Dendritic cell treated with granulocyte-macrophage colony-stimulating factor and Interleukin-4, amounts not matched to agents 40 ng/mL and 50 ng/mL, for 4 days (primary cell): ENCODE measurements at regions not wholly inside any gene's neighbourhood (a gene's known extent, or its start where the extent isn't known, plus 50 kb on each side); places are given as distances from the start of the nearest gene placed in this dataset.
"Not testable (repeated sequence)": the region's sequence is repeated elsewhere in the genome, so short reads cannot be mapped to it uniquely, and the experiment has no call there.

ENCODE experiments used
- H3K27ac Mint-ChIP-seq: one replicate; pipeline ENCODE4 v1.8.0; 2022; ENCODE audit warnings: mild to moderate bottlenecking, mixed read lengths
- H3K27me3 Mint-ChIP-seq: one replicate; pipeline ENCODE4 v1.8.0; 2022; ENCODE audit warnings: mild to moderate bottlenecking, mixed read lengths
- H3K36me3 Mint-ChIP-seq: one replicate; pipeline ENCODE4 v1.8.0; 2022; ENCODE audit warnings: low read depth, mixed read lengths
- H3K4me1 Mint-ChIP-seq: one replicate; pipeline ENCODE4 v1.8.0; 2022; ENCODE audit warnings: low read depth, mixed read lengths
- H3K4me3 Mint-ChIP-seq: one replicate; pipeline ENCODE4 v1.8.0; 2022; ENCODE audit warnings: mild to moderate bottlenecking, moderate library complexity, mixed read lengths
- H3K9me3 Mint-ChIP-seq: one replicate; pipeline ENCODE4 v1.8.0; 2022; ENCODE audit warnings: mixed read lengths
- intact Hi-C: fragments of 100-400 bp; cut with micrococcal nuclease; formaldehyde crosslinking; loops from one replicate; pipeline ENCODE4 v1.15.0; 2022

- intact Hi-C loops = no loop called here
- no peaks in the 10 kb centered on the region for H3K4me1 Mint-ChIP-seq
- no peaks in the 10 kb centered on the region for H3K27me3 Mint-ChIP-seq
- H3K36me3 Mint-ChIP-seq = no peaks in the 10 kb centered on the region
- no peak overlapping the region for H3K27ac Mint-ChIP-seq
- no peaks in the 10 kb centered on the region for H3K9me3 Mint-ChIP-seq
- no peak overlapping the region for H3K4me3 Mint-ChIP-seq
Observed at GRCh38 chr1:209109001-209109785, 474.3 kb upstream of the CAMK1G start.

DNA sequence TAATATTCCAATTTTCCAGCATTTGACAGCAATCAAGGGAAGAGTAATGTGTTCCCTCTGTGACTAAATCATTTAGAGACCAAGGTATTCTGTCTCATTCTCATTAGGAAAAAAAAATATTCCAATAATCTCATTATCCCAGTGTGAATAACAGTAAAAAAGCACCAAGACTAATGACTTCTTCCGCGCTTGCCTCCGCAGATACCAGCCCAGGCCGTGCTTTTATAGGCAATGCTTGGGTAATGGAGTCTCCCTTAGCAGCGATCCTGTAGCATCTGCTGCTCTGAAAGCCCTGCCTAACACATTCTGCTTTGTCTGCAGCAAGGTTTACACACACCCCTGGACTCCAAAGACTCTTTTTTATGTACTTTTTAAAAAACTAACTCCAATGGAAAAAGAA, 470.0 kb upstream of the CAMK1G start:
- Mint-ChIP-seq H3K36me3 (no peaks in the 10 kb centered on the region), H3K4me3 (no peak overlapping the region), H3K4me1 (no peaks in the 10 kb centered on the region), H3K27ac (no peak overlapping the region), H3K27me3 (no peaks in the 10 kb centered on the region), H3K9me3 (no peaks in the 10 kb centered on the region)
- intact Hi-C loops = no loop called here

DNA sequence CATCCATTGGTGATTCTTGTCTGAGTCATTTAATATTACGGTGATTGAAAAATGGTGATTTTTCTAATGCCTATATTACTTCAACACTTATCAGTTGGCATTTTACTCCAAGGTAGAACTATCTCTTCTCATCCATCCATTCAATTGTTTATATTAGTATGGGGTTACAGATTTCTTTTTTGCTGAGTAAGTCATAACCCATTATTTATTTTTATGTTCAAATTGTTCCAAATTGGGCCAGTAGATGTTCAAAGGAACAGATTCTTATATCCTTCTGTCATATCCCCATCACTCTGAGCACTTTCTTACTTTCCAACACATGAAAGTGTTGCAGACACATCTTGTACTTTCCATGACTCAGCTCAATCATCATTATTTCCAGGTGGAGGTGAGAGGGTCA, 466.8 kb upstream of the CAMK1G start:
- Mint-ChIP-seq H3K36me3 (no peaks in the 10 kb centered on the region), H3K4me3 (no peak overlapping the region), H3K27me3 (no peaks in the 10 kb centered on the region), H3K4me1 (no peaks in the 10 kb centered on the region), H3K9me3 (no peaks in the 10 kb centered on the region), H3K27ac (no peak overlapping the region)
- intact Hi-C loops = no loop called here

GRCh38 chr1:209123601-209124000, 459.9 kb upstream of the CAMK1G start:
- Mint-ChIP-seq H3K4me3 (no peak overlapping the region), H3K9me3 (peaks cover 7% of the 10 kb centered on the region), H3K27me3 (no peaks in the 10 kb centered on the region), H3K27ac (no peak overlapping the region), H3K4me1 (no peaks in the 10 kb centered on the region), H3K36me3 (no peaks in the 10 kb centered on the region)
- intact Hi-C loops = no loop called here

- H3K36me3 Mint-ChIP-seq, H3K27me3 Mint-ChIP-seq, H3K9me3 Mint-ChIP-seq, H3K27ac Mint-ChIP-seq, H3K4me1 Mint-ChIP-seq, H3K4me3 Mint-ChIP-seq, intact Hi-C loops: not testable (repeated sequence)
Observed at GRCh38 chr1:209129091-209129490, 454.4 kb upstream of the CAMK1G start.

DNA sequence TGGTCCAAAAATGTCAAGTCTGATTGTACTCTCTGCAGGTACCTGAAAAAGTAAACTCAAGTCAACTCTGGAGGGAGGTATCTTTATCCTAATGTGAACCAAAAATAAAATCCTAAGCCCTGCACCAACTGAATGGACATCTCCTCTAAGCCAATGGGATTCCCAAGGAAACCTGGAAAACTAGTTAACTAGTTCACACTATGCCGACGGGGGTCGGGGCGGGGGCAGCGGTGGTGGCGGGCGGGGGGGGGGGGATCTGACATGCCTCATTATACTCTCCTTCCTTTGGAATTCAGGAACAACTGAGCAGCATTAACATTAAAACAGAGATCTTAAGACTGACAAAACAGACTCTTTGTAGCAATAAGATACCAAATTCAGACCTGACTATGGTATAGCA, 452.6 kb upstream of the CAMK1G start:
- Mint-ChIP-seq H3K36me3 (no peaks in the 10 kb centered on the region), H3K27ac (no peak overlapping the region), H3K27me3 (no peaks in the 10 kb centered on the region), H3K4me3 (no peak overlapping the region), H3K4me1 (no peaks in the 10 kb centered on the region), H3K9me3 (peaks cover 9% of the 10 kb centered on the region)
- intact Hi-C loops = no loop called here

DNA sequence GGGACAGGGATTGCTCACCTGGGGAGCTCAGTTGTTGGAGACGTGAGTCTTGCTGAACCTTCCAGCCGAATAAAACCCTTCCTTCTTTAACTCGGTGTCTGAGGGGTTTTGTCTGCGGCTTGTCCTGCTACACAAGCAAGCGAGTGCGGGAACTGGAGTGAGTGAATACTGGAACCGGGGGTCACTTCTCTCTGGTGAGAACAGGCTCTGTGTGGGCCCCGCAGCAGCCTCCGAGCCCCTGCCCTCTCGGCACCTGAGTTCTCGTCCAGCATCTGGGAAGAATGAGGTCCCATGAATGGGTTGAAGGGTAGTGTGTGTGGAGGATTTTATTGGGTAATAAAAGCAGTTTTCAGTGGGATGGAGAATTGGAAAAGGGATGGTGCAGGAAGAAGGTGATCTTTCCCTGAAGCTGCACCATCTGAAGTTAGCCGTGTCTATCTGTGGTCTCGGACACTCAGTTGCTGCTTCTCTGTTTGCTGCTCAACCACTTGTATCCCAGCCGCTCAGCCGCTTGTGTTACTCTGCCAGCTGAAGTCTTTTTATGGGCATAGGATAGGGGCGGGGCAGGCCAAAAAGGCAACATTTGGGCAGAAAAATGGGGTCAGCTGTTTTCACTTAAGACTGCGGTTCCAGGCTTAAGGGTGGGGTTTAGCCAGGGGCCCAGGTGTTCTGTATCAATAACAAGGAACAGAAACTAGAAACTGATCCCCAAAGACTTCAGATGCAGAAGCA, 450.6 kb upstream of the CAMK1G start:
- H3K27me3 Mint-ChIP-seq = no peaks in the 10 kb centered on the region
- no peaks in the 10 kb centered on the region for H3K36me3 Mint-ChIP-seq
- no peak overlapping the region for H3K4me3 Mint-ChIP-seq
- intact Hi-C loops = no loop called here
- H3K9me3 Mint-ChIP-seq = peaks cover 8% of the 10 kb centered on the region
- no peak overlapping the region for H3K27ac Mint-ChIP-seq
- no peaks in the 10 kb centered on the region for H3K4me1 Mint-ChIP-seq

GRCh38 chr1:209134001-209134400, 449.5 kb upstream of the CAMK1G start:
- H3K4me3 Mint-ChIP-seq = no peak overlapping the region
- H3K27me3 Mint-ChIP-seq = no peaks in the 10 kb centered on the region
- H3K36me3 Mint-ChIP-seq = no peaks in the 10 kb centered on the region
- H3K27ac Mint-ChIP-seq = no peak overlapping the region
- H3K9me3 Mint-ChIP-seq = no peaks in the 10 kb centered on the region
- intact Hi-C loops = no loop called here
- no peaks in the 10 kb centered on the region for H3K4me1 Mint-ChIP-seq

DNA sequence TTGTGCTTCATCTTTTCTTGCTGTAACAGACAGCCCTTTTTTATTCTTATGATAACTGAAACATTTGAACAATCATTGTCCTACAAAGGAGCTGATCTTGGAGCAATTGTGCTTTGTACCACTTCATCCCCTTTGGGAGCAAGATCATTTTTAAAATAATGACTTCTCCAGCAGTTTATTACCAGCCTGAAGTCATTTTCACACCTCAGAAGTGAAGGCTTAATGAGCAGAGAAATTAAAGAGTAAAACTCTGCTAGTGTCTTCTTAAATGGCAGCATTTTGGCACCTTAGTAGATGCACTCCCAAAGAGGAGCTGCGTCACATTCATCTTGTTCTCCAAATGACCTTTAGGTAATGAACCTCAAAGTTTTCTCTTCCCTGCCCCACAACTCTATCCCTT, 439.6 kb upstream of the CAMK1G start:
- H3K9me3 Mint-ChIP-seq = no peaks in the 10 kb centered on the region
- H3K4me3 Mint-ChIP-seq = no peak overlapping the region
- no peaks in the 10 kb centered on the region for H3K4me1 Mint-ChIP-seq
- H3K36me3 Mint-ChIP-seq = no peaks in the 10 kb centered on the region
- intact Hi-C loops = no loop called here
- no peaks in the 10 kb centered on the region for H3K27me3 Mint-ChIP-seq
- no peak overlapping the region for H3K27ac Mint-ChIP-seq

DNA sequence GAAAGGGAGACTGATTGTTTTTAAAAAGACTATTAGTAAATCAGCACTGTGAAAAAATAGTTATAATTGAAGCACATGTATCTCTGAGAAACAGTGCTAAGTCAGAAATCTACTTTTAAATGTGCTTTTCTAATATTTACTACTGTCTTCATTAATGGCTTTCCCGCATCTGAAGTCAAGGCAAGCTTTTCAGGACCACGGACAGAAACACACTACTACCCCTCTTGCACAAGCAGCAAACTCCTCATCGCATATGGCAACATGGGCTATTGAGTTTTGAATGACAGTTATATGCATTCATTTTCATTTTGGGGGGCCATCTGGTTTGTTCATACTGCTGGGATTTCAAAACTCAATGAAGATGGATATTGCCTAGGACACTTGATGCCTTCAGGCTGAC, 433.4 kb upstream of the CAMK1G start:
- no peaks in the 10 kb centered on the region for H3K36me3 Mint-ChIP-seq
- intact Hi-C loops = no loop called here
- H3K27ac Mint-ChIP-seq = no peak overlapping the region
- no peaks in the 10 kb centered on the region for H3K4me1 Mint-ChIP-seq
- no peaks in the 10 kb centered on the region for H3K27me3 Mint-ChIP-seq
- no peaks in the 10 kb centered on the region for H3K9me3 Mint-ChIP-seq
- H3K4me3 Mint-ChIP-seq = no peak overlapping the region

GRCh38 chr1:209153411-209153810, 430.1 kb upstream of the CAMK1G start:
- Mint-ChIP-seq H3K27me3 (no peaks in the 10 kb centered on the region), H3K9me3 (no peaks in the 10 kb centered on the region), H3K27ac (no peak overlapping the region), H3K4me3 (no peak overlapping the region), H3K4me1 (no peaks in the 10 kb centered on the region), H3K36me3 (no peaks in the 10 kb centered on the region)
- intact Hi-C loops = no loop called here

- Mint-ChIP-seq H3K9me3 (no peaks in the 10 kb centered on the region), H3K4me1 (no peaks in the 10 kb centered on the region), H3K4me3 (no peak overlapping the region), H3K27ac (no peak overlapping the region), H3K36me3 (no peaks in the 10 kb centered on the region), H3K27me3 (no peaks in the 10 kb centered on the region)
- intact Hi-C loops = no loop called here
Observed at GRCh38 chr1:209154912-209155311, 428.6 kb upstream of the CAMK1G start.

GRCh38 chr1:209155546-209155945, 428.0 kb upstream of the CAMK1G start:
- H3K4me3 Mint-ChIP-seq = no peak overlapping the region
- H3K9me3 Mint-ChIP-seq = no peaks in the 10 kb centered on the region
- H3K36me3 Mint-ChIP-seq = no peaks in the 10 kb centered on the region
- intact Hi-C loops = no loop called here
- H3K27ac Mint-ChIP-seq = no peak overlapping the region
- H3K27me3 Mint-ChIP-seq = no peaks in the 10 kb centered on the region
- no peaks in the 10 kb centered on the region for H3K4me1 Mint-ChIP-seq

- Mint-ChIP-seq H3K27me3 (no peaks in the 10 kb centered on the region), H3K36me3 (no peaks in the 10 kb centered on the region), H3K4me1 (no peaks in the 10 kb centered on the region), H3K4me3 (no peak overlapping the region), H3K27ac (no peak overlapping the region), H3K9me3 (no peaks in the 10 kb centered on the region)
- intact Hi-C loops = no loop called here
Observed at GRCh38 chr1:209156991-209157390, 426.5 kb upstream of the CAMK1G start.
